ENCODE measurements at regions not wholly inside any gene's neighbourhood (a gene's known extent, or its start where the extent isn't known, plus 50 kb on each side); places are given as distances from the start of the nearest gene placed in this dataset.
"Not testable (repeated sequence)": the region's sequence is repeated elsewhere in the genome, so short reads cannot be mapped to it uniquely, and the experiment has no call there.

GRCh38 chr4:186363038-186363437, 97.0 kb downstream of the F11 start:
- in situ Hi-C loops (cut with HindIII; ENCODE audit: low sequenced_read_pairs) = not testable (repeated sequence)

GRCh38 chr4:186360551-186360950, 94.6 kb downstream of the F11 start:
- in situ Hi-C loops (cut with HindIII; ENCODE audit: low sequenced_read_pairs) = no loop called here

GRCh38 chr4:186351668-186352194, 85.7 kb downstream of the F11 start:
- in situ Hi-C loops (cut with HindIII; ENCODE audit: low sequenced_read_pairs) = no loop called here

- in situ Hi-C loops (cut with HindIII; ENCODE audit: low sequenced_read_pairs) = no loop called here
Observed at GRCh38 chr4:186348433-186348832, 82.4 kb downstream of the F11 start.

GRCh38 chr4:186347743-186348142, 81.8 kb downstream of the F11 start:
- in situ Hi-C loops (cut with HindIII; ENCODE audit: low sequenced_read_pairs) = no loop called here

GRCh38 chr4:186345184-186345583, 79.2 kb downstream of the F11 start:
- in situ Hi-C loops (cut with HindIII; ENCODE audit: low sequenced_read_pairs) = no loop called here

GRCh38 chr4:186342582-186342981, 76.6 kb downstream of the F11 start:
- in situ Hi-C loops (cut with HindIII; ENCODE audit: low sequenced_read_pairs) = no loop called here

- in situ Hi-C loops (cut with HindIII; ENCODE audit: low sequenced_read_pairs) = no loop called here
Observed at GRCh38 chr4:186341655-186342054, 75.7 kb downstream of the F11 start.
